Uterus (tissue), 2 donors: ENCODE measurements at regions not wholly inside any gene's neighbourhood (a gene's known extent, or its start where the extent isn't known, plus 50 kb on each side); places are given as distances from the start of the nearest gene placed in this dataset.

ENCODE experiments used
- CTCF ChIP-seq, 4 experiments: fragments of 200-600 bp in 2 of 4; fragments of 450-650 bp in 2 of 4; sonication (generic) in 2 of 4; IDR thresholded peaks; one replicate each; pipeline ENCODE4 v1.5.1; 2016 to 2019; ENCODE audit warnings: antibody characterized with exemption in 4 of 4, mild to moderate bottlenecking in 2 of 4, moderate library complexity in 1 of 4
- POLR2A ChIP-seq, 2 donors: fragments of 450-650 bp; IDR thresholded peaks; one replicate each; pipeline ENCODE4 v1.6.1; 2016; ENCODE audit warnings: antibody characterized with exemption in 2 of 2, mild to moderate bottlenecking in 1 of 2, moderate library complexity in 1 of 2

DNA sequence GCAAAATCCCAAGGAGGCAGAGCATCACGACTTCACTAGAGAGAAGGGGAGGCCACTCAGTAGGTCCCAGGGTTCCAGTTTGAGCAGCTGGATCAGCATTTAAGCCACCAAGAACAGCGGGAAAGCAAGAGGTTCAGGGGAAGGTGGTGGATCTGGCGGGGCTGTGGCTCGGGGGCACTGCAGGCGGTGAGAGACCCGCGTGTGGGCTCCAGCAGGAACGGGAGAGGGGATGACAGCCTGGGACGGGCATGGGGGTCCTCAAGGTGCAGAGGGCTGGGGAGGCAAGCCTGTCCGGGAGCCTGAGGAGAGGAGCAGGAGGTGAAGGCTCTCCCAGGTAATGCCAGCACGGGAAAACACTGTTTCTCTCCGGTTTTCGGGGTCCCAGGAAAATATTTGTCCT is 123.6 kb downstream of the IRX2 start:
- TF ChIP-seq CTCF (IDR thresholded peaks at IDR 0.05): no peak
- TF ChIP-seq POLR2A (IDR thresholded peaks at IDR 0.05): no peak
